ENCODE measurements at regions not wholly inside any gene's neighbourhood (a gene's known extent, or its start where the extent isn't known, plus 50 kb on each side); places are given as distances from the start of the nearest gene placed in this dataset.
A peak's percentile ranks its signal among the peaks of the same experiment; 100 is the strongest.

DNA sequence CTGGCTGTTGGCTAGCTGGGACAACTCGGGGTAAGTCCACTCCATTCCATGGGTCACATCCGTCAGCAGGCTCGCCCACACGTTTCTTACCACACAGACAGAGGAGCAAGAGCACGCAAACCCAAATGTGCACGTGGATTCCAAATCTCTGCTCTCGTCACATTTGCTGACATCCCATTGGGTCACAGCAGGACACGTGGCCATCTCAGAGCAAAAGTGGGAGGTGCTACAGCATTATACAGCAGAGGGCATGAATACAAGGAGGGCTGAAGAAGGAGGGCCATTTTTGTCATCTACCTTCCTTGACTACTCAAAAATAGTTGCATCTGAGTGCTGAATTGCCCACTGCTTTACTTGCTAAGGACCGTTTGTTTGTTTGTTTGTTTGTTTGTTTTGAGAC, 84.7 kb downstream of the RBBP6 start:
- no peak for TF ChIP-seq EP300 (IDR thresholded peaks at IDR 0.05; ENCODE audit: low read depth)
- no peak for TF ChIP-seq POLR2AphosphoS5 (IDR thresholded peaks at IDR 0.05)
- TF ChIP-seq, protein P1, sequence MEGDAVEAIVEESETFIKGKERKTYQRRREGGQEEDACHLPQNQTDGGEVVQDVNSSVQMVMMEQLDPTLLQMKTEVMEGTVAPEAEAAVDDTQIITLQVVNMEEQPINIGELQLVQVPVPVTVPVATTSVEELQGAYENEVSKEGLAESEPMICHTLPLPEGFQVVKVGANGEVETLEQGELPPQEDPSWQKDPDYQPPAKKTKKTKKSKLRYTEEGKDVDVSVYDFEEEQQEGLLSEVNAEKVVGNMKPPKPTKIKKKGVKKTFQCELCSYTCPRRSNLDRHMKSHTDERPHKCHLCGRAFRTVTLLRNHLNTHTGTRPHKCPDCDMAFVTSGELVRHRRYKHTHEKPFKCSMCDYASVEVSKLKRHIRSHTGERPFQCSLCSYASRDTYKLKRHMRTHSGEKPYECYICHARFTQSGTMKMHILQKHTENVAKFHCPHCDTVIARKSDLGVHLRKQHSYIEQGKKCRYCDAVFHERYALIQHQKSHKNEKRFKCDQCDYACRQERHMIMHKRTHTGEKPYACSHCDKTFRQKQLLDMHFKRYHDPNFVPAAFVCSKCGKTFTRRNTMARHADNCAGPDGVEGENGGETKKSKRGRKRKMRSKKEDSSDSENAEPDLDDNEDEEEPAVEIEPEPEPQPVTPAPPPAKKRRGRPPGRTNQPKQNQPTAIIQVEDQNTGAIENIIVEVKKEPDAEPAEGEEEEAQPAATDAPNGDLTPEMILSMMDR (IDR thresholded peaks at IDR 0.05) = no peak
- no peak for TF ChIP-seq POLR2A (IDR thresholded peaks at IDR 0.05)
- WGBS, 2 donors (ENCODE audit: low coverage in 1 of 2) = 71 to 73% methylated on average over 1 to 9 of the region's 9 CpGs
- no peaks in the 10 kb centered on the region for H3K36me3 ChIP-seq
- in situ Hi-C loops (cut with MboI; ENCODE audit: low pct_ligation_motif_present in 1 of 4, low pct_unique_long_range_greater_than_20kb in 1 of 4, low sequenced_read_pairs in 3 of 4) (no loop called here), intact Hi-C loops (cut with DNase I; ENCODE audit: low total_unique reads) (no loop called here)
- DNase-seq = no peak
- no peaks in the 10 kb centered on the region for H3K9me3 ChIP-seq
- H3K27me3 ChIP-seq = no peaks in the 10 kb centered on the region
- no peak overlapping the region for H3K4me3 ChIP-seq
- H3K27ac ChIP-seq = no peak overlapping the region
- H3K4me1 ChIP-seq = no peaks in the 10 kb centered on the region

- in situ Hi-C loops (cut with MboI; ENCODE audit: low pct_ligation_motif_present in 1 of 4, low pct_unique_long_range_greater_than_20kb in 1 of 4, low sequenced_read_pairs in 3 of 4) (no loop called here), intact Hi-C loops (cut with DNase I; ENCODE audit: low total_unique reads) (no loop called here)
- H3K27me3 ChIP-seq = no peaks in the 10 kb centered on the region
- no peaks in the 10 kb centered on the region for H3K9me3 ChIP-seq
- WGBS, 2 donors (ENCODE audit: low coverage in 1 of 2) = 77 to 82% methylated on average over 2 of the region's 2 CpGs
- no peak overlapping the region for H3K27ac ChIP-seq
- no peaks in the 10 kb centered on the region for H3K36me3 ChIP-seq
- DNase-seq = no peak
- no peaks in the 10 kb centered on the region for H3K4me1 ChIP-seq
- H3K4me3 ChIP-seq = no peak overlapping the region
- TF ChIP-seq POLR2A (IDR thresholded peaks at IDR 0.05) = no peak
- no peak for TF ChIP-seq EP300 (IDR thresholded peaks at IDR 0.05; ENCODE audit: low read depth)
- TF ChIP-seq, protein P1 (IDR thresholded peaks at IDR 0.05) = no peak
- no peak for TF ChIP-seq POLR2AphosphoS5 (IDR thresholded peaks at IDR 0.05)
These were observed 86.9 kb downstream of the RBBP6 start for GRCh38 chr16:24626256-24626655.

DNA sequence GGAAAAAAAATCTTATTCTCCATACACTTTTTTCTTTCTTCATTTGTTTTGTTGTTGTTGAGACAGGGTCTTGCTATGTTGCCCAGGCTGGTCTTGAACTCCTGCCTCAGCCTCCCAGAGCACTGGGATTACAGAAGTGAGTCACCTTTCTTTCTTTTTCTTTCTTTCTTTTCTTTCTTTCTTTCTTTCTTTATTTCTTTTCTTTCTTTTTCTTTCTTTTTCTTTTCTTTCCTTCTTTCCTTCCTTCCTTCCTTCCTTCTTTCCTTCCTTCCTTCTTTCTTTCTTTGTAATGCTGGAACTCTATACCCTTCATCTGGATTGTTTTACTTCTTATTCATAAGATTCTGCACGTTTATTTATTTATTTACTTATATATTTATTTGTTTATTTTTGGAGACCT, 94.5 kb upstream of the TNRC6A start:
- Histone ChIP-seq H3K27me3 (no peaks in the 10 kb centered on the region), H3K9me3 (no peaks in the 10 kb centered on the region), H3K27ac (no peak overlapping the region), H3K36me3 (no peaks in the 10 kb centered on the region), H3K4me1 (peaks cover 0 to 11% (median 7%) of the 10 kb centered on the region in 4 donors), H3K4me3 (no peak overlapping the region)
- no peak for DNase-seq
- intact Hi-C loops (cut with DNase I; ENCODE audit: low total_unique reads) (no loop called here), in situ Hi-C loops (cut with MboI; ENCODE audit: low pct_ligation_motif_present in 1 of 4, low pct_unique_long_range_greater_than_20kb in 1 of 4, low sequenced_read_pairs in 3 of 4) (no loop called here)
- TF ChIP-seq POLR2AphosphoS5 (IDR thresholded peaks at IDR 0.05) (no peak), POLR2A (IDR thresholded peaks at IDR 0.05) (no peak), EP300 (IDR thresholded peaks at IDR 0.05; ENCODE audit: low read depth) (no peak)
- TF ChIP-seq, protein P1 (IDR thresholded peaks at IDR 0.05) = no peak
- WGBS, 2 donors (ENCODE audit: low coverage in 1 of 2) = 20 to 39% methylated on average over 1 of the region's 1 CpG

GRCh38 chr16:24635900-24636610, 93.4 kb upstream of the TNRC6A start:
- peak; percentile 44 to 62 (median 49) for TF ChIP-seq POLR2AphosphoS5 (IDR thresholded peaks at IDR 0.05)
- no peak for TF ChIP-seq EP300 (IDR thresholded peaks at IDR 0.05; ENCODE audit: low read depth)
- TF ChIP-seq, protein P1 (IDR thresholded peaks at IDR 0.05) = no peak
- TF ChIP-seq POLR2A (IDR thresholded peaks at IDR 0.05) = no peak
- 32 to 33% methylated on average over 5 to 6 of the region's 6 CpGs for WGBS, 2 donors (ENCODE audit: low coverage in 1 of 2)
- H3K4me1 ChIP-seq = peaks cover 0 to 11% (median 7%) of the 10 kb centered on the region in 4 donors
- DNase-seq = peak; percentile 66
- H3K9me3 ChIP-seq = no peaks in the 10 kb centered on the region
- H3K4me3 ChIP-seq = no peak overlapping the region
- H3K27me3 ChIP-seq = no peaks in the 10 kb centered on the region
- intact Hi-C loops (cut with DNase I; ENCODE audit: low total_unique reads) = no loop called here
- peak overlapping the region in 3 of 4 donors; percentile 21 to 41 (median 28) for H3K27ac ChIP-seq
- H3K36me3 ChIP-seq = no peaks in the 10 kb centered on the region
- in situ Hi-C loops (cut with MboI; ENCODE audit: low pct_ligation_motif_present in 1 of 4, low pct_unique_long_range_greater_than_20kb in 1 of 4, low sequenced_read_pairs in 3 of 4) = no loop called here
